Adrenal gland (tissue), 9 donors: ENCODE measurements at regions not wholly inside any gene's neighbourhood (a gene's known extent, or its start where the extent isn't known, plus 50 kb on each side); places are given as distances from the start of the nearest gene placed in this dataset.

Experiments used
- DNase-seq, 7 donors: peaks; one replicate each; pipeline ENCODE4 v3.0.0-alpha.2; 2019 to 2020
- H3K27ac ChIP-seq, 5 donors: fragments of 200-600 bp; sonication (generic) in 4 of 5; 1 replicate in 3 of 5; 2 replicates in 2 of 5; pipeline versions ENCODE4 v1.5.1 to v1.8.0; 2016 to 2020; ENCODE audit warnings: mild to moderate bottlenecking in 1 of 5
- H3K27me3 ChIP-seq: fragments of 200-600 bp; 2 replicates; pipeline ENCODE4 v1.8.0; 2021
- H3K36me3 ChIP-seq, 2 donors: fragments of 200-600 bp; replicated peaks in 1 of 2; 1 replicate in 1 of 2; 2 replicates in 1 of 2; pipeline versions ENCODE4 v1.5.1 to v1.8.0; 2018 to 2022
- H3K4me1 ChIP-seq, 2 donors: fragments of 200-600 bp; replicated peaks in 1 of 2; 1 replicate in 1 of 2; 2 replicates in 1 of 2; pipeline versions ENCODE4 v1.5.1 to v1.8.0; 2018 to 2021
- H3K4me3 ChIP-seq, 4 donors: fragments of 200-600 bp; sonication (generic) in 3 of 4; one replicate each; pipeline ENCODE4 v1.5.1; 2016 to 2018
- H3K9me3 ChIP-seq, 3 donors: fragments of 200-600 bp; sonication (generic) in 1 of 3; replicated peaks in 1 of 3; 1 replicate in 2 of 3; 2 replicates in 1 of 3; pipeline versions ENCODE4 v1.5.1 to v1.8.0; 2016 to 2021
- POLR2A ChIP-seq, 2 donors: fragments of 450-650 bp; IDR thresholded peaks; one replicate each; pipeline ENCODE4 v1.6.1; 2017; ENCODE audit warnings: antibody characterized with exemption in 2 of 2, mild to moderate bottlenecking in 2 of 2, moderate library complexity in 1 of 2
- WGBS, 4 donors: extraction: QIAGEN DNeasy Blood & Tissue Kit in 2 of 4; methylation state at CpG; one replicate each; pipeline versions ENCODE4 v1.1.5 to v1.1.7; 2013 to 2017; 5-methylcytosine and 5-hydroxymethylcytosine counted together
- intact Hi-C, 2 donors: fragments of 100-400 bp; cut with DNase I; formaldehyde crosslinking; loops; one replicate each; pipeline versions ENCODE4 v1.14.1 to v1.15.0; 2022 to 2023
- TF ChIP-seq, protein P1 (sequence below), 6 experiments: fragments of 450-650 bp in 4 of 6; fragments of 200-600 bp in 2 of 6; sonication (generic) in 1 of 6; IDR thresholded peaks; 1 replicate in 5 of 6; 2 replicates in 1 of 6; pipeline versions ENCODE4 v1.5.1 to v1.8.0; 2016 to 2021; ENCODE audit warnings: antibody characterized with exemption in 6 of 6, mild to moderate bottlenecking in 2 of 6, moderate library complexity in 1 of 6
- donor health status: healthy with polysubstance abuse.
- donor health status: Bipolar disorder and iron deficiency.
- donor health status: DM: yes; HTN: yes; CAD: no.
- donor health status: DM: no; HTN: no; CAD: no.
- donor health status: DM: no; HTN: no; CAD: no.

DNA sequence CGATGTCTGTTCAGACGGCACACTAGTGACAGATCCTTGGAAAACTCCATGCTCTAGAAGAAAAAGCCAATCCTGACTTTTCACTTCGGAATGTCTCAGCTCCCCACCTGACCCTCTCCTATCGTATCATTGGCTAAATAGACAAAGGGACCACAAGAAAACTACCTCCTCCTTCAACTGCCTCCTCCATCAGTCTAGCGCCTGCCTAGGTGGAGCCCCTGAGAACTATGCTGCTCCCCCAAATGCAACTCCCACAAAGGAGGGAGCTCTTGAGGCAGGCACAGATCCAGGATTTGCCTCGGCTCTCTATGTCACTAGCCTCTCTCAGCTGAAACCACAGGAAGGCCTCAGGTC, 148.4 kb downstream of the TOMM20 start:
- WGBS, 4 donors: 41 to 52% (median 45%) methylated on average over 6 of the region's 6 CpGs
- H3K4me1 ChIP-seq: peaks cover 65 to 84% of the 10 kb centered on the region in 2 donors
- no peaks in the 10 kb centered on the region for H3K36me3 ChIP-seq

DNA sequence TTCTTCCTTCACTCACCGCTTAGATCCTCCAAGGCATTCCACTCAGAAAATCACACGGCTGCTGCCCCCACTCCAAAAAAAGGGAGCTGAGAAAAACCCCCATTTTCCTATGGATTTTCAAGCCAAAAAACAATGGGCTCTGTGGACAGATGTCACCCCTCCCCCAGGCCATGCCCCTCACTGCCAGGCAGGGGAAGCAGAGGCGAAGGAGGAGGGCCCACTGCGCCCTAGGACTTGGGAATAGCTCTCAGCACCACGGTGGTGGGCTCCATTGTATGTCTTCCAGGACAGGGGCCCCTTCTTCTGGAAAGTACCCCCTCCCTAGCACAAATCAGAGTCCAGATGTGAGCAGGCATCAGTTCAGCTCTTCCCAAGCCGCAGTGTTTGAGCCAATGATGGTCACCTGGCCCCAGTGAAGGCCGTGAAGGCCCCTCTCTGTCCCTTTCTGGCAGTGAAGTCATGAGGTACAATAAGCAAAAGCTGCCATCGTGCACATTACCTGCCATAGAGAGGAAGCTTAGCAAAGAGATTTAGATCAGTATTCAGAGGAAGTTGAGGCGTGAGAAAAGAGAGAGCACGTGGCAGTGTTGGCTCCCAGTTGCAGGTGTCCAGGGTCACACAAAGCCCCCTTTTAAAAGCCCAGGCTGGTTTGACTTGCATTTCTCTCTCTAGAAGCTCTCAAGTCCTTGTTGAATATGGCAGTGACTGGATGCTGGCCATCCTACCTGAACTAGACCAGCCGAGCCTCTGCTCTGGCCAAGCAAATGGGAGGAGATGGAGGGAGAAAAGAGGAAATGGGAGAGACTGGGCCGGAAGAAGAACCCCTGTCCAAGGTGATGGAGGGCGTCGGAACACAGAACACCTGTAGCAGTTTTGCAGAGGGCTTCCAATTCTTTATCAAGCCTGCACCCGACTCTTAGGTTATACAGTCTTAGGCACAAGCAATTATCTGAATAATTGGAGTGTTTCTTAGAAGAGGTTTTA, 149.0 kb downstream of the TOMM20 start:
- Histone ChIP-seq H3K4me3 (peak overlapping the region in 1 of 4 donors; percentile 7), H3K36me3 (no peaks in the 10 kb centered on the region), H3K27ac (peak overlapping the region; percentile 94 to 99 (median 95)), H3K9me3 (no peaks in the 10 kb centered on the region), H3K4me1 (peaks cover 64 to 84% of the 10 kb centered on the region in 2 donors), H3K27me3 (no peaks in the 10 kb centered on the region)
- WGBS, 4 donors: 59 to 76% (median 71%) methylated on average over 13 to 15 of the region's 15 CpGs
- peak in 3 of 7 donors; percentile 16 to 53 (median 24) for DNase-seq
- intact Hi-C loops: loop anchor here (5.0 to 10.0 kb wide), 4 partner anchors 103 to 375 kb away; partner anchors contain the start of gene IRF2BP2 (in 1 of the 2)
- TF ChIP-seq, protein P1, sequence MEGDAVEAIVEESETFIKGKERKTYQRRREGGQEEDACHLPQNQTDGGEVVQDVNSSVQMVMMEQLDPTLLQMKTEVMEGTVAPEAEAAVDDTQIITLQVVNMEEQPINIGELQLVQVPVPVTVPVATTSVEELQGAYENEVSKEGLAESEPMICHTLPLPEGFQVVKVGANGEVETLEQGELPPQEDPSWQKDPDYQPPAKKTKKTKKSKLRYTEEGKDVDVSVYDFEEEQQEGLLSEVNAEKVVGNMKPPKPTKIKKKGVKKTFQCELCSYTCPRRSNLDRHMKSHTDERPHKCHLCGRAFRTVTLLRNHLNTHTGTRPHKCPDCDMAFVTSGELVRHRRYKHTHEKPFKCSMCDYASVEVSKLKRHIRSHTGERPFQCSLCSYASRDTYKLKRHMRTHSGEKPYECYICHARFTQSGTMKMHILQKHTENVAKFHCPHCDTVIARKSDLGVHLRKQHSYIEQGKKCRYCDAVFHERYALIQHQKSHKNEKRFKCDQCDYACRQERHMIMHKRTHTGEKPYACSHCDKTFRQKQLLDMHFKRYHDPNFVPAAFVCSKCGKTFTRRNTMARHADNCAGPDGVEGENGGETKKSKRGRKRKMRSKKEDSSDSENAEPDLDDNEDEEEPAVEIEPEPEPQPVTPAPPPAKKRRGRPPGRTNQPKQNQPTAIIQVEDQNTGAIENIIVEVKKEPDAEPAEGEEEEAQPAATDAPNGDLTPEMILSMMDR (IDR thresholded peaks at IDR 0.05): no peak
- no peak for TF ChIP-seq POLR2A (IDR thresholded peaks at IDR 0.05)

More for the DNA sequence above, 148.4 kb downstream of the TOMM20 start:
- peak overlapping the region; percentile 94 to 99 (median 95) for H3K27ac ChIP-seq
- peak overlapping the region in 1 of 4 donors; percentile 7 for H3K4me3 ChIP-seq
- intact Hi-C loops: loop anchor here (10.0 kb wide), 2 partner anchors 255 to 375 kb away; no protein-coding TSS in a partner anchor
- TF ChIP-seq, protein P1 (IDR thresholded peaks at IDR 0.05): no peak
- H3K27me3 ChIP-seq: no peaks in the 10 kb centered on the region
- no peak for DNase-seq
- no peaks in the 10 kb centered on the region for H3K9me3 ChIP-seq

DNA sequence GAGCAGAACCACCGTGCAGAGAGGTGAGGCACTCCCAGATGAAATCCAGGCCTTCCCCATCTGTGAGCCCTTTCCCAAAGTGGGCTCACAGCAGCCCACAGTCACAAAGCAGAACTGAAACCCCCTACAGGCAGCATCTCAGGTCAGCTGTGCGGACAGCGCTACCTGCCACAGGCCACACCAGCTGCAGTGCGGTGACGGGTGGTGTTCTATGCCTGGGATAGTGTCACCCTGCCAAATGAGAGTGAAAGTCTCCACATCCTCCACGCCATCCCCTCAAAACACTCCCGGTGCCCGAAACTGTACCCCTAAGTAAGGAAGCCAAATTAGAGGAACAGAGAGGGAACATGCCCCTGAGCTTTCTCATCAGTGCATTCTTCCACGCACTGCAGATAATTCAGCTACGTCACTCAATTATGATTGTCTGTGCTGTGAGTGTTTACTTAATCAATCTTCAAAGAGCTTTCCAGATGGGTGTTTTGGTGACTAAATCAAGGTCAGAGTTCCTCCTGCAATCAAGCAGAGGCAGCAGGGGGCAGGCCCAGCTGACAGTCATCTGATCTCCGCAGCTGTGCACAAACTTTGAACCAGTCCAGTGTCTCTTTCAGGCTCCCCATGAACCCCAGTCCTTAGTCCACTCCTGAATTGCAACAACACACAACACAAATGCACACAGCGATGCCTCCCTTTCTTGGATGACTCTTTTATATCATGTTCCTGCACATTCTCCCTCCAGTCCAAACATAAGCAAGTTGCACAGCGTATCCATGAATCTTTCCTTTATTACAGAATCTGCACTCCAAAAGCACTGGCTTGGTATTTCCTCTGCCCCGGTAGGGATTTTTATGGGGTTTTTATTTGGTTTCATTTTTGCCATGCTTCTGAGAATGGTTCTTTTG, 150.0 kb downstream of the TOMM20 start:
- H3K36me3 ChIP-seq: no peaks in the 10 kb centered on the region
- 32 to 43% (median 36%) methylated on average over 13 to 14 of the region's 14 CpGs for WGBS, 4 donors
- no peaks in the 10 kb centered on the region for H3K9me3 ChIP-seq
- intact Hi-C loops: loop anchor here (5.0 to 10.0 kb wide), 3 partner anchors 104 to 366 kb away; partner anchors contain the start of gene IRF2BP2 (in 1 of the 2)
- peak overlapping the region in 1 of 4 donors; percentile 7 for H3K4me3 ChIP-seq
- peak overlapping the region; percentile 94 to 99 (median 95) for H3K27ac ChIP-seq
- peak; percentile 73 to 91 (median 86) for DNase-seq
- peaks cover 61 to 82% of the 10 kb centered on the region in 2 donors for H3K4me1 ChIP-seq
- TF ChIP-seq, protein P1 (IDR thresholded peaks at IDR 0.05): peak in 1 of 6 experiments; percentile 21
- TF ChIP-seq POLR2A (IDR thresholded peaks at IDR 0.05): peak in 1 of 2 donors; percentile 67
- H3K27me3 ChIP-seq: no peaks in the 10 kb centered on the region
